HepG2 (cell line): ENCODE measurements at regions not wholly inside any gene's neighbourhood (a gene's known extent, or its start where the extent isn't known, plus 50 kb on each side); places are given as distances from the start of the nearest gene placed in this dataset.
A peak's percentile ranks its signal among the peaks of the same experiment; 100 is the strongest.

Experiments used
- ATAC-seq: fragments of 200-7000 bp; cut with Tn5 transposase; 3 replicates; pipeline ENCODE4 v1.9.1; 2020; ENCODE audit warnings: mild to moderate bottlenecking, moderate library complexity
- BruUV-seq: library from RNA; stranded (reverse); fragments of 400-500 nt; replicated peaks from 2 replicates; lab custom pipeline; 2021; lab: Mats Ljungman, UMichigan
- CTCF ChIA-PET: fragments of 300-600 bp; formaldehyde crosslinking; extraction: SDS; loops from one replicate; lab custom pipeline; 2021; ENCODE audit warnings: low total read pairs, inconsistent platforms, low intra/inter-chr PET ratio; lab: Yijun Ruan, JAX
- POLR2A ChIA-PET: fragments of 350-600 bp; sonication (Branson Sonifier 250); formaldehyde crosslinking; loops from one replicate; lab custom pipeline; 2020; ENCODE audit warnings: antibody characterized with exemption, inconsistent platforms; lab: Yijun Ruan, JAX
- DNase-seq: peaks from one replicate; pipeline ENCODE4 v3.0.0-alpha.2; 2015; ENCODE audit warnings: low spot score
- FAIRE-seq: peaks from 3 replicates; lab custom pipeline; 2011; peaks lifted over from hg19 to GRCh38; lab: Jason Lieb, UNC
- H2AFZ ChIP-seq: one replicate; pipeline ENCODE4 v1.6.1; 2011; ENCODE audit warnings: low read length, inconsistent platforms
- H3K27ac ChIP-seq: fragments of 300-600 bp; 3 replicates; pipeline ENCODE4 v1.8.0; 2011; ENCODE audit warnings: mixed run types, mild to moderate bottlenecking, mixed read lengths, low read length, inconsistent platforms; ENCODE audit not compliant: insufficient read depth; ENCODE audit errors: extremely low read length
- H3K27me3 ChIP-seq, 2 experiments: fragments of 200-600 bp in 1 of 2; 2 replicates in 1 of 2; 3 replicates in 1 of 2; pipeline versions ENCODE4 v1.6.0 to v1.8.0; 2011; ENCODE audit warnings: low read length in 2 of 2, mild to moderate bottlenecking in 2 of 2, moderate library complexity in 2 of 2, inconsistent platforms in 1 of 2; ENCODE audit not compliant: insufficient read depth in 2 of 2, control insufficient read depth in 1 of 2
- H3K36me3 ChIP-seq, 2 experiments: fragments of 200-600 bp in 1 of 2; replicated peaks in 1 of 2; 2 replicates in 1 of 2; 3 replicates in 1 of 2; pipeline versions ENCODE4 v1.5.1 to v1.8.0; 2011; ENCODE audit warnings: low read length in 2 of 2, inconsistent platforms in 1 of 2; ENCODE audit not compliant: insufficient read depth in 2 of 2, control insufficient read depth in 1 of 2
- H3K4me1 ChIP-seq: 2 replicates; pipeline ENCODE4 v1.5.1; 2012; ENCODE audit warnings: low read length, inconsistent platforms; ENCODE audit not compliant: insufficient read depth
- H3K4me2 ChIP-seq: 2 replicates; pipeline ENCODE4 v1.6.0; 2011; ENCODE audit warnings: low read depth, low read length, inconsistent platforms
- H3K4me3 ChIP-seq, 3 experiments: fragments of 200-600 bp in 1 of 3; sonication (generic), shearing (Covaris generic) in 1 of 3; replicated peaks in 1 of 3; 2 replicates each; pipeline ENCODE4 v1.5.1; 2011 to 2016; ENCODE audit warnings: low read length in 3 of 3, inconsistent platforms in 2 of 3, low read depth in 2 of 3, mild to moderate bottlenecking in 2 of 3, control low read depth in 1 of 3, mixed read lengths in 1 of 3; ENCODE audit not compliant: insufficient read depth in 1 of 3
- H3K79me2 ChIP-seq: one replicate; pipeline ENCODE4 v1.6.1; 2011; ENCODE audit warnings: low read length, inconsistent platforms; ENCODE audit not compliant: insufficient read depth
- H3K9ac ChIP-seq: 2 replicates; pipeline ENCODE4 v1.6.0; 2011; ENCODE audit warnings: mild to moderate bottlenecking, low read depth, low read length, inconsistent platforms; ENCODE audit not compliant: insufficient read depth
- H3K9me3 ChIP-seq: 2 replicates; pipeline ENCODE4 v1.5.1; 2012; ENCODE audit warnings: mild to moderate bottlenecking, low read length
- H4K20me1 ChIP-seq: 2 replicates; pipeline ENCODE4 v1.6.0; 2011; ENCODE audit warnings: inconsistent platforms, mild to moderate bottlenecking, low read length, moderate library complexity; ENCODE audit not compliant: insufficient read depth
- DNMT1 ChIP-seq: sonication (generic); formaldehyde crosslinking; IDR thresholded peaks from 2 replicates; pipeline ENCODE4 v1.5.1; 2020; ENCODE audit warnings: mild to moderate bottlenecking, missing genetic modification reagents
- EZH2 ChIP-seq: conservative IDR thresholded peaks from 2 replicates; pipeline ENCODE4 v1.6.1; 2012; ENCODE audit warnings: mild to moderate bottlenecking, low read depth, low read length, moderate library complexity
- NRL ChIP-seq: sonication (generic); formaldehyde crosslinking; IDR thresholded peaks from 2 replicates; pipeline ENCODE4 v1.5.0; 2020; ENCODE audit warnings: missing genetic modification reagents, mild to moderate bottlenecking, moderate library complexity, borderline replicate concordance
- RXRA ChIP-seq: sonication (generic); formaldehyde crosslinking; IDR thresholded peaks from 2 replicates; pipeline ENCODE4 v1.5.1; 2020; ENCODE audit warnings: missing genetic modification reagents
- ZFP36 ChIP-seq: fragments of 150-350 bp; IDR thresholded peaks from 2 replicates; pipeline ENCODE4 v1.6.1; 2018; ENCODE audit warnings: borderline replicate concordance, low read length, low read depth; ENCODE audit not compliant: partially characterized antibody
- ZNF816 ChIP-seq: sonication (generic); formaldehyde crosslinking; IDR thresholded peaks from 2 replicates; pipeline ENCODE4 v1.8.0; 2022; ENCODE audit warnings: missing genetic modification reagents, mild to moderate bottlenecking, borderline replicate concordance
- ZNF879 ChIP-seq: sonication (generic); formaldehyde crosslinking; IDR thresholded peaks from 2 replicates; pipeline ENCODE4 v1.8.1; 2023; ENCODE audit warnings: missing genetic modification reagents
- ZSCAN25 ChIP-seq: sonication (generic); formaldehyde crosslinking; IDR thresholded peaks from 2 replicates; pipeline ENCODE4 v1.8.0; 2022; ENCODE audit warnings: mild to moderate bottlenecking, missing genetic modification reagents
- ZZZ3 ChIP-seq: sonication (generic); formaldehyde crosslinking; IDR thresholded peaks from 2 replicates; pipeline ENCODE4 v1.4.0; 2020; ENCODE audit warnings: missing genetic modification reagents, mild to moderate bottlenecking, borderline replicate concordance
- WGBS: methylation state at CpG from one replicate; pipeline ENCODE4 v1.1.6; 2017; ENCODE audit warnings: low lambda C conversion rate; 5-methylcytosine and 5-hydroxymethylcytosine counted together
- in situ Hi-C: cut with HindIII; loops from 2 replicates; pipeline ENCODE4 v1.10.0; 2017; ENCODE audit warnings: low pct_unique_long_range_greater_than_20kb; ENCODE audit not compliant: extremely low pct_ligation_motif_present
- intact Hi-C: fragments of 100-400 bp; cut with micrococcal nuclease; formaldehyde crosslinking; loops from one replicate; pipeline ENCODE4 v1.10.0; 2022; ENCODE audit not compliant: unreplicated experiment
- TF ChIP-seq, protein P1 (sequence below): sonication (generic); formaldehyde crosslinking; IDR thresholded peaks from 2 replicates; pipeline ENCODE4 v1.5.0; 2020; ENCODE audit warnings: mild to moderate bottlenecking, missing genetic modification reagents
- TF ChIP-seq, protein P2 (sequence below): sonication (generic); formaldehyde crosslinking; IDR thresholded peaks from 2 replicates; pipeline ENCODE4 v1.8.0; 2022; ENCODE audit warnings: mild to moderate bottlenecking, missing genetic modification reagents; ENCODE audit not compliant: insufficient replicate concordance
- TF ChIP-seq, protein P3 (sequence below): sonication (generic); formaldehyde crosslinking; IDR thresholded peaks from 2 replicates; pipeline ENCODE4 v1.5.0; 2020; ENCODE audit warnings: mild to moderate bottlenecking, missing genetic modification reagents, borderline replicate concordance

DNA sequence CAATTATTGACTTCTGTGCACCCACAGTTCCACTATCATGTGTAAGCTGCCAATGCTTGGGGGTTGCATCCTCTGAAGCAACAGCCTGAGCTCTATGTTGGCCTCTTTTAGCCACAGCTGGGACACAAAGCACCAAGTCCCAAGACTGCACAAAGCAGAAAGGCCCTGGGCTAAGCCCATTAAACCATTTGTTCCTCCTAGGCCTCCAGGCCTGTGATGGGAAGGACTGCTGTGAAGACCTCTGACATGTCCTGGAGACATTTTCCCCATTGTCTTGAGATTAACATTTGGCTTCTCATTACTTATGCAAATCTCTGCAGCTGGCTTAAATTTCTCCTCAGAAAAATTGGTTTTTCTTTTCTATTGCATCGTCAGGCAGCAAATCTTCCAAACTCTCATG is 123.7 kb upstream of the DEPDC1 start:
- Histone ChIP-seq H3K27ac (no peak overlapping the region), H2AFZ (no peak overlapping the region), H3K4me1 (no peaks in the 10 kb centered on the region), H3K9ac (no peak overlapping the region), H3K27me3 (no peaks in the 10 kb centered on the region), H3K36me3 (no peaks in the 10 kb centered on the region), H3K79me2 (no peaks in the 10 kb centered on the region), H3K4me3 (no peak overlapping the region), H3K4me2 (no peak overlapping the region), H3K9me3 (peaks cover 87% of the 10 kb centered on the region), H4K20me1 (no peaks in the 10 kb centered on the region)
- no peak for ATAC-seq
- WGBS, result 4% methylated on average over 1 of the region's 1 CpG
- TF ChIP-seq ZFP36 (peak; percentile 40), ZNF879 (no peak)
- TF ChIP-seq, protein P1, sequence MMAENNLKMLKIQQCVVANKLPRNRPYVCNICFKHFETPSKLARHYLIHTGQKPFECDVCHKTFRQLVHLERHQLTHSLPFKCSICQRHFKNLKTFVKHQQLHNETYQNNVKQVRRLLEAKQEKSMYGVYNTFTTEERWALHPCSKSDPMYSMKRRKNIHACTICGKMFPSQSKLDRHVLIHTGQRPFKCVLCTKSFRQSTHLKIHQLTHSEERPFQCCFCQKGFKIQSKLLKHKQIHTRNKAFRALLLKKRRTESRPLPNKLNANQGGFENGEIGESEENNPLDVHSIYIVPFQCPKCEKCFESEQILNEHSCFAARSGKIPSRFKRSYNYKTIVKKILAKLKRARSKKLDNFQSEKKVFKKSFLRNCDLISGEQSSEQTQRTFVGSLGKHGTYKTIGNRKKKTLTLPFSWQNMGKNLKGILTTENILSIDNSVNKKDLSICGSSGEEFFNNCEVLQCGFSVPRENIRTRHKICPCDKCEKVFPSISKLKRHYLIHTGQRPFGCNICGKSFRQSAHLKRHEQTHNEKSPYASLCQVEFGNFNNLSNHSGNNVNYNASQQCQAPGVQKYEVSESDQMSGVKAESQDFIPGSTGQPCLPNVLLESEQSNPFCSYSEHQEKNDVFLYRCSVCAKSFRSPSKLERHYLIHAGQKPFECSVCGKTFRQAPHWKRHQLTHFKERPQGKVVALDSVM, result no peak
- BruUV-seq, result no TSS peak
- intact Hi-C loops (no loop called here), in situ Hi-C loops (no loop called here)
- CTCF ChIA-PET, result no interaction called here
- DNase-seq, result no peak
- POLR2A ChIA-PET, result no interaction called here
- no peak for FAIRE-seq

- intact Hi-C loops, result no loop called here
- no peak overlapping the region for H2AFZ ChIP-seq
- peaks cover 78% of the 10 kb centered on the region for H3K9me3 ChIP-seq
- no peak overlapping the region for H3K4me2 ChIP-seq
- no peak overlapping the region for H3K9ac ChIP-seq
- H3K79me2 ChIP-seq, result no peaks in the 10 kb centered on the region
- ChIA-PET POLR2A (no interaction called here), CTCF (no interaction called here)
- 2% methylated on average over 2 of the region's 2 CpGs for WGBS
- FAIRE-seq (no peak), ATAC-seq (no peak), DNase-seq (no peak)
- no peak overlapping the region for H3K27ac ChIP-seq
- no peaks in the 10 kb centered on the region for H4K20me1 ChIP-seq
- no peaks in the 10 kb centered on the region for H3K4me1 ChIP-seq
- no TSS peak for BruUV-seq
- no peak overlapping the region for H3K4me3 ChIP-seq
- in situ Hi-C loops, result no loop called here
- no peaks in the 10 kb centered on the region for H3K27me3 ChIP-seq
- no peaks in the 10 kb centered on the region for H3K36me3 ChIP-seq
- TF ChIP-seq DNMT1 (no peak), ZZZ3 (CRISPR knock-in tag) (no peak), ZSCAN25 (CRISPR knock-in tag) (no peak), EZH2 (no peak), ZNF816 (no peak), NRL (no peak), RXRA (CRISPR knock-in tag) (no peak)
- TF ChIP-seq, protein P2, sequence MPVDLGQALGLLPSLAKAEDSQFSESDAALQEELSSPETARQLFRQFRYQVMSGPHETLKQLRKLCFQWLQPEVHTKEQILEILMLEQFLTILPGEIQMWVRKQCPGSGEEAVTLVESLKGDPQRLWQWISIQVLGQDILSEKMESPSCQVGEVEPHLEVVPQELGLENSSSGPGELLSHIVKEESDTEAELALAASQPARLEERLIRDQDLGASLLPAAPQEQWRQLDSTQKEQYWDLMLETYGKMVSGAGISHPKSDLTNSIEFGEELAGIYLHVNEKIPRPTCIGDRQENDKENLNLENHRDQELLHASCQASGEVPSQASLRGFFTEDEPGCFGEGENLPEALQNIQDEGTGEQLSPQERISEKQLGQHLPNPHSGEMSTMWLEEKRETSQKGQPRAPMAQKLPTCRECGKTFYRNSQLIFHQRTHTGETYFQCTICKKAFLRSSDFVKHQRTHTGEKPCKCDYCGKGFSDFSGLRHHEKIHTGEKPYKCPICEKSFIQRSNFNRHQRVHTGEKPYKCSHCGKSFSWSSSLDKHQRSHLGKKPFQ (CRISPR knock-in tag), result no peak
- TF ChIP-seq, protein P3, sequence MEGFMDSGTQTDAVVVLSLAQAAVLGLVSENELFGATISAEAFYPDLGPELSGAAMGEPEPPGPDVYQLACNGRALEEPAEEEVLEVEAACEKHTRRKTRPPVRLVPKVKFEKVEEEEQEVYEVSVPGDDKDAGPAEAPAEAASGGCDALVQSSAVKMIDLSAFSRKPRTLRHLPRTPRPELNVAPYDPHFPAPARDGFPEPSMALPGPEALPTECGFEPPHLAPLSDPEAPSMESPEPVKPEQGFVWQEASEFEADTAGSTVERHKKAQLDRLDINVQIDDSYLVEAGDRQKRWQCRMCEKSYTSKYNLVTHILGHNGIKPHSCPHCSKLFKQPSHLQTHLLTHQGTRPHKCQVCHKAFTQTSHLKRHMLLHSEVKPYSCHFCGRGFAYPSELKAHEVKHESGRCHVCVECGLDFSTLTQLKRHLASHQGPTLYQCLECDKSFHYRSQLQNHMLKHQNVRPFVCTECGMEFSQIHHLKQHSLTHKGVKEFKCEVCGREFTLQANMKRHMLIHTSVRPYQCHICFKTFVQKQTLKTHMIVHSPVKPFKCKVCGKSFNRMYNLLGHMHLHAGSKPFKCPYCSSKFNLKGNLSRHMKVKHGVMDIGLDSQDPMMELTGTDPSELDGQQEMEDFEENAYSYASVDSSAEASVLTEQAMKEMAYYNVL, result no peak
These were observed 126.8 kb upstream of the DEPDC1 start for GRCh38 chr1:68623700-68624099.
